ENCODE measurements at regions not wholly inside any gene's neighbourhood (a gene's known extent, or its start where the extent isn't known, plus 50 kb on each side); places are given as distances from the start of the nearest gene placed in this dataset.

DNA sequence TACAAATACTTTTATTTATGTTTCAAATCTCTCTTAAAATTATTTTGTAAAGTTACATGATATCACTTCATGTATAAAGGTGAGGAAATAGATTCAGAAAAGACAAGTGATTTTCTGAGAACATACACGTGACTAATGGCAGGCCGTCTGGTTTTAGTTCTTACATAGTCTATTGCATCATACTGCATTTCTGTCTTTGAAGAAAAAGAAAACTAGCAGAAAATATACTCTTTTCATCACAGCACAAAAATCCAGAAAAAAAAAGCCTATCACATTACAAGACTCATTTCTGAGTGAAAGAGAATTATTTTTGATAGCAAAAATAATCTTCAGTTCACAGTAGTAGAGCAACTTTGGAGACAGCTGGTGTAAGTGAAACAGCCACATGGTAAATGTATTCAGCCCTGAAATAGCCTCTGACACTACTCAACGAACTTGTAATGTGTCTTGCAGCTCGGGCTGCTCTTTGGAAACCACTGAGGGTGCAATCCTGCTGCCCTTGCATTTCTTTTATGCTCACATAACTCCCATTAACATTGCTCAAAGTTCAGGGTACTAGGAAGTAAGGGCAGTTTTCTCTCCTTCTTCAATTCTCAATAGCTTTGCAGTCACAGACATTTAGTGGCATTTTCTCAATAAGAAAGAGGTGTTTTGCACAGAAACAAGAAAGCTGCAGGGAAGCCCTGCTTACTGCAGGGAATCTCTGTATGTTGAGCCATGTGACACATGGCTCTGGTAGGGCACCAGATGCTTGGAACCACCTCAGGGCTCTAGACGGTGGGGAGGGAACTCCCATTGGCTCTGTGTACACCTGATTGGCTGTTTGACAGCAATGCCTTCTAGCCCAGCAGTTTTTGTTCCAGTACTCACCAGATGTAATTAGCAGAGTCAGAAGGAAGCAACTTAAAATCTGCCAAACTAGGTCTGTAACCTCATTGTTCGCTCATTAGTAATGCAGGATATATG is 845.3 kb upstream of the PTPRD start:
- Mint-ChIP-seq H3K4me1 (no peaks in the 10 kb centered on the region), H3K4me3 (no peak overlapping the region), H3K27ac (no peak overlapping the region), H3K9me3 (peaks cover 0 to 18% (median 15%) of the 10 kb centered on the region in 3 donors), H3K27me3 (no peaks in the 10 kb centered on the region), H3K36me3 (no peaks in the 10 kb centered on the region)
- ATAC-seq (replicated peaks in 1 of 4) (no peak), DNase-seq (no peak)
- H3K36me3 ChIP-seq (ENCODE audit: control insufficient read depth in 2 of 2, extremely low read depth in 1 of 2, insufficient read depth in 1 of 2, low read length in 1 of 2), result no peaks in the 10 kb centered on the region
- ChIA-PET CTCF (no interaction called here), POLR2A (no interaction called here)
- no peaks in the 10 kb centered on the region for H3K4me1 ChIP-seq (ENCODE audit: control insufficient read depth in 1 of 2, extremely low read depth in 1 of 2, insufficient read depth in 2 of 2, low read length in 2 of 2)
- H3K9me3 ChIP-seq, result peaks cover 6% of the 10 kb centered on the region
- 20% methylated on average over 1 of the region's 6 CpGs for WGBS (ENCODE audit: insufficient coverage)
- no peak overlapping the region for H3K27ac ChIP-seq (ENCODE audit: low read length)
- no peak overlapping the region for H3K4me3 ChIP-seq (ENCODE audit: control insufficient read depth in 1 of 2, extremely low read depth in 1 of 2, low read length in 1 of 2)
- H3K27me3 ChIP-seq (replicated peaks in 1 of 2; ENCODE audit: control insufficient read depth in 2 of 2, extremely low read depth in 1 of 2, insufficient read depth in 2 of 2, low read length in 1 of 2), result no peaks in the 10 kb centered on the region

- Mint-ChIP-seq H3K27ac (no peak overlapping the region), H3K36me3 (no peaks in the 10 kb centered on the region), H3K4me3 (no peak overlapping the region), H3K27me3 (no peaks in the 10 kb centered on the region), H3K4me1 (no peaks in the 10 kb centered on the region), H3K9me3 (peaks cover 0 to 10% (median 6%) of the 10 kb centered on the region in 3 donors)
- ATAC-seq (replicated peaks in 1 of 4) (no peak), DNase-seq (no peak)
- Histone ChIP-seq H3K36me3 (ENCODE audit: control insufficient read depth in 2 of 2, extremely low read depth in 1 of 2, insufficient read depth in 1 of 2, low read length in 1 of 2) (no peaks in the 10 kb centered on the region), H3K27ac (ENCODE audit: low read length) (no peak overlapping the region), H3K27me3 (replicated peaks in 1 of 2; ENCODE audit: control insufficient read depth in 2 of 2, extremely low read depth in 1 of 2, insufficient read depth in 2 of 2, low read length in 1 of 2) (no peaks in the 10 kb centered on the region), H3K4me1 (ENCODE audit: control insufficient read depth in 1 of 2, extremely low read depth in 1 of 2, insufficient read depth in 2 of 2, low read length in 2 of 2) (no peaks in the 10 kb centered on the region), H3K4me3 (ENCODE audit: control insufficient read depth in 1 of 2, extremely low read depth in 1 of 2, low read length in 1 of 2) (no peak overlapping the region), H3K9me3 (peaks cover 2% of the 10 kb centered on the region)
- no CpG with 5 or more reads among the region's 1 CpG for WGBS (ENCODE audit: insufficient coverage)
- CTCF ChIA-PET, result interaction anchor here in 1 of 2 donors (0.7 kb wide), 1 partner anchor 19 kb away, joined by 6 read pairs; no protein-coding TSS in a partner anchor
- POLR2A ChIA-PET, result no interaction called here
Measured at GRCh38 chr9:11469745-11470144, 856.9 kb upstream of the PTPRD start.

- no peak overlapping the region for H3K27ac ChIP-seq (ENCODE audit: low read length)
- Mint-ChIP-seq H3K4me1 (no peaks in the 10 kb centered on the region), H3K36me3 (no peaks in the 10 kb centered on the region), H3K9me3 (peaks cover 0 to 7% (median 7%) of the 10 kb centered on the region in 3 donors), H3K27ac (no peak overlapping the region), H3K27me3 (no peaks in the 10 kb centered on the region), H3K4me3 (no peak overlapping the region)
- H3K4me1 ChIP-seq (ENCODE audit: control insufficient read depth in 1 of 2, extremely low read depth in 1 of 2, insufficient read depth in 2 of 2, low read length in 2 of 2), result no peaks in the 10 kb centered on the region
- no peak overlapping the region for H3K4me3 ChIP-seq (ENCODE audit: control insufficient read depth in 1 of 2, extremely low read depth in 1 of 2, low read length in 1 of 2)
- H3K27me3 ChIP-seq (replicated peaks in 1 of 2; ENCODE audit: control insufficient read depth in 2 of 2, extremely low read depth in 1 of 2, insufficient read depth in 2 of 2, low read length in 1 of 2), result no peaks in the 10 kb centered on the region
- WGBS (ENCODE audit: insufficient coverage), result 83% methylated on average over 9 of the region's 9 CpGs
- no peaks in the 10 kb centered on the region for H3K9me3 ChIP-seq
- DNase-seq (no peak), ATAC-seq (replicated peaks in 1 of 4) (no peak)
- CTCF ChIA-PET, result no interaction called here
- no peaks in the 10 kb centered on the region for H3K36me3 ChIP-seq (ENCODE audit: control insufficient read depth in 2 of 2, extremely low read depth in 1 of 2, insufficient read depth in 1 of 2, low read length in 1 of 2)
- POLR2A ChIA-PET, result no interaction called here
Measured at GRCh38 chr9:11471321-11471720, 858.5 kb upstream of the PTPRD start.

DNA sequence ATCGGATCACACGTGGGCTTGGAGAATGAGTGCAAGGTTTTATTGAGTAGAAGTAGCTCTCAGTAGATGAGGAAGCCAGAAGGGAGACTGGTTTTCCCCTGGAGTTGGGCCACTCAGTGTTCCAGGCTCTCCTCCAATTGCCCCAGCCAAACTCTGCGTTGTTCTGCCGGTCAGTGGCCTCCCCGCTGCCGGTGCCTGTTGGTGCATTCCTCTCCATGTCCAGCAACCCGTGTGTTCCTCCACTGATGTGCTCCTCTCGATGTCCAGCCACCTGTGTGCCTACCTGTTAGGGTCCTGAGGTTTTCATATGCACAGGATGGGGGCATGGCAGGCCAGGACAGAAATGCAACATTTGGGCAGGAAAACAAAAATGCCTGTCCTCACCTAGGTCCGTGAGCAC is 888.0 kb upstream of the PTPRD start:
- POLR2A ChIA-PET, result no interaction called here
- H3K4me3 ChIP-seq (ENCODE audit: control insufficient read depth in 1 of 2, extremely low read depth in 1 of 2, low read length in 1 of 2), result no peak overlapping the region
- Mint-ChIP-seq H3K9me3 (peaks cover 15 to 28% (median 27%) of the 10 kb centered on the region in 3 donors), H3K27me3 (no peaks in the 10 kb centered on the region), H3K27ac (no peak overlapping the region), H3K4me3 (no peak overlapping the region), H3K4me1 (no peaks in the 10 kb centered on the region), H3K36me3 (no peaks in the 10 kb centered on the region)
- H3K9me3 ChIP-seq, result no peaks in the 10 kb centered on the region
- no peaks in the 10 kb centered on the region for H3K27me3 ChIP-seq (replicated peaks in 1 of 2; ENCODE audit: control insufficient read depth in 2 of 2, extremely low read depth in 1 of 2, insufficient read depth in 2 of 2, low read length in 1 of 2)
- no peak for ATAC-seq (replicated peaks in 1 of 4)
- WGBS (ENCODE audit: insufficient coverage), result 96% methylated on average over 9 of the region's 9 CpGs
- no peak for DNase-seq
- CTCF ChIA-PET, result no interaction called here
- no peaks in the 10 kb centered on the region for H3K36me3 ChIP-seq (ENCODE audit: control insufficient read depth in 2 of 2, extremely low read depth in 1 of 2, insufficient read depth in 1 of 2, low read length in 1 of 2)
- H3K27ac ChIP-seq (ENCODE audit: low read length), result no peak overlapping the region
- H3K4me1 ChIP-seq (ENCODE audit: control insufficient read depth in 1 of 2, extremely low read depth in 1 of 2, insufficient read depth in 2 of 2, low read length in 2 of 2), result no peaks in the 10 kb centered on the region

DNA sequence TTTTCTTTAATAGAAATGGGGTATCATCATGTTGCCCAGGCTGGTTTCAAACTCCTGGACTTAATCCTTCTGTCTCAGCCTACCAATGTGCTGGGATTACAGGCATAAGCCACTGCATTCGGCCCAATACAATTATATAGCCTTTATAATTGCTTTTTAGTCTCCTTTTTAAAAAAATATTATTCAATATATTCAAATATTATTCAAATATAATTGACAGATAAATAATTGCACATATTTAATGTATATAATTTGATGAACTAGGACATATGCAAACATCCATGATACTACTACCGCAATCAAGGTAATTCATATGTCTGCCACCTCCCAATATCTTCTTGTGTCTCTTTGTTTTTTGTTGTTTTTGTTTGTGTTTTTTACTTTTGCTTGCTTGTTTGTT is 894.2 kb upstream of the PTPRD start:
- H3K36me3 Mint-ChIP-seq, result no peaks in the 10 kb centered on the region
- H3K36me3 ChIP-seq (ENCODE audit: control insufficient read depth in 2 of 2, extremely low read depth in 1 of 2, insufficient read depth in 1 of 2, low read length in 1 of 2), result no peaks in the 10 kb centered on the region
- H3K4me3 ChIP-seq (ENCODE audit: control insufficient read depth in 1 of 2, extremely low read depth in 1 of 2, low read length in 1 of 2), result no peak overlapping the region
- no peaks in the 10 kb centered on the region for H3K27me3 ChIP-seq (replicated peaks in 1 of 2; ENCODE audit: control insufficient read depth in 2 of 2, extremely low read depth in 1 of 2, insufficient read depth in 2 of 2, low read length in 1 of 2)
- ChIA-PET CTCF (no interaction called here), POLR2A (no interaction called here)
- H3K27ac Mint-ChIP-seq, result no peak overlapping the region
- no peaks in the 10 kb centered on the region for H3K4me1 ChIP-seq (ENCODE audit: control insufficient read depth in 1 of 2, extremely low read depth in 1 of 2, insufficient read depth in 2 of 2, low read length in 2 of 2)
- whole genome bisulfite sequencing (ENCODE audit: insufficient coverage), result no CpG with 5 or more reads among the region's 2 CpGs
- DNase-seq (no peak), ATAC-seq (replicated peaks in 1 of 4) (no peak)
- peaks cover 18 to 40% (median 32%) of the 10 kb centered on the region in 3 donors for H3K9me3 Mint-ChIP-seq
- H3K27me3 Mint-ChIP-seq, result no peaks in the 10 kb centered on the region
- no peak overlapping the region for H3K4me3 Mint-ChIP-seq
- H3K9me3 ChIP-seq, result no peaks in the 10 kb centered on the region
- H3K27ac ChIP-seq (ENCODE audit: low read length), result no peak overlapping the region
- H3K4me1 Mint-ChIP-seq, result no peaks in the 10 kb centered on the region

DNA sequence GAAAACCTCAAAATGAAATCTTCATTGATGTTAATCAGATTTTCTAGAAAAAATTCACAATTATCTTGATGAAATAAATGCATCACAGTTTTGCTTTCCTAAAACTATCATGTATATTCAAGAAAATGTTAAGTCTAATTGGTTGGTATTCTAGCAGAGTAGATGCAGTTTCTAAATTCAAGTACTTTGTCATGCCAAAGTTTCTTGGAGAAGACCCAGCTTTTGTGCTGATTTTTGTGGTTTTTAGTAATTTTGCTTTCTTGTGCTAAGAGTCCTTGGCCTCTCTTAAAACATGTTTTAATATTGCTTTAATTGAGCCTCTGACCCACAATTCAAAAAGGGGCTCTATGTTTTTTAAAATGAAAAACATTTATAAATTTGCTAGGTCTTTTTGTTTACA is 924.8 kb upstream of the PTPRD start:
- Mint-ChIP-seq H3K36me3 (no peaks in the 10 kb centered on the region), H3K4me1 (no peaks in the 10 kb centered on the region), H3K4me3 (no peak overlapping the region), H3K9me3 (peaks cover 5 to 12% (median 5%) of the 10 kb centered on the region in 3 donors), H3K27ac (no peak overlapping the region), H3K27me3 (no peaks in the 10 kb centered on the region)
- H3K27me3 ChIP-seq (replicated peaks in 1 of 2; ENCODE audit: control insufficient read depth in 2 of 2, extremely low read depth in 1 of 2, insufficient read depth in 2 of 2, low read length in 1 of 2), result no peaks in the 10 kb centered on the region
- no peak overlapping the region for H3K4me3 ChIP-seq (ENCODE audit: control insufficient read depth in 1 of 2, extremely low read depth in 1 of 2, low read length in 1 of 2)
- no peaks in the 10 kb centered on the region for H3K36me3 ChIP-seq (ENCODE audit: control insufficient read depth in 2 of 2, extremely low read depth in 1 of 2, insufficient read depth in 1 of 2, low read length in 1 of 2)
- POLR2A ChIA-PET, result no interaction called here
- DNase-seq (no peak), ATAC-seq (replicated peaks in 1 of 4) (no peak)
- CTCF ChIA-PET, result no interaction called here
- H3K4me1 ChIP-seq (ENCODE audit: control insufficient read depth in 1 of 2, extremely low read depth in 1 of 2, insufficient read depth in 2 of 2, low read length in 2 of 2), result no peaks in the 10 kb centered on the region
- H3K9me3 ChIP-seq, result no peaks in the 10 kb centered on the region
- no peak overlapping the region for H3K27ac ChIP-seq (ENCODE audit: low read length)

All from T-cell (primary cell).